OCI-LY1 (cell line): ENCODE measurements at regions not wholly inside any gene's neighbourhood (a gene's known extent, or its start where the extent isn't known, plus 50 kb on each side); places are given as distances from the start of the nearest gene placed in this dataset.

Experiments used
- EZH2 ChIP-seq: fragments of 200-600 bp; sonication (generic), shearing (Covaris generic); IDR thresholded peaks from 2 replicates; pipeline ENCODE4 v1.8.0; 2017; ENCODE audit warnings: borderline replicate concordance, mixed run types, mild to moderate bottlenecking, antibody characterized with exemption, low read length, moderate library complexity, mixed read lengths
- TF ChIP-seq, protein P1 (sequence below): fragments of 200-600 bp; sonication (generic), shearing (Covaris generic); IDR thresholded peaks from 2 replicates; pipeline ENCODE4 v1.5.1; 2017; ENCODE audit warnings: mild to moderate bottlenecking, antibody characterized with exemption, low read length, moderate library complexity, mixed read lengths

DNA sequence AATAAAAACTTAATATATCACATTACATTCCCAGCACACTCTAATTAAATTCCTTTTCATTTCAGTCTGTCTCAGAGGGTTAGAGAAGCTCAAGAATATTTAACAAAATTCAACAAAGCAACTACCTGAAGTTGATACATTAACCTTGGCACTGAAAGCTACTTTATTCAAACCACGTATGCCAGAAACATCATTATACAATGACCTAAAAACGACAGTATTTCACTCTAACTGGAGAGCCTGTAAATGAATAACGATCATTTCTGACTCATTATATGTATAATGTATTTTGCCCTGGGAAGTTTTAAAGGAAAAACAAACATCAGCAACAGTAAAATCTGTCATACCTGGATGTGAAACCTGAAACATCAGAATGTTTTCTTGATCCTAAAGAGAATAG is 270.1 kb downstream of the SLITRK5 start:
- TF ChIP-seq, protein P1, sequence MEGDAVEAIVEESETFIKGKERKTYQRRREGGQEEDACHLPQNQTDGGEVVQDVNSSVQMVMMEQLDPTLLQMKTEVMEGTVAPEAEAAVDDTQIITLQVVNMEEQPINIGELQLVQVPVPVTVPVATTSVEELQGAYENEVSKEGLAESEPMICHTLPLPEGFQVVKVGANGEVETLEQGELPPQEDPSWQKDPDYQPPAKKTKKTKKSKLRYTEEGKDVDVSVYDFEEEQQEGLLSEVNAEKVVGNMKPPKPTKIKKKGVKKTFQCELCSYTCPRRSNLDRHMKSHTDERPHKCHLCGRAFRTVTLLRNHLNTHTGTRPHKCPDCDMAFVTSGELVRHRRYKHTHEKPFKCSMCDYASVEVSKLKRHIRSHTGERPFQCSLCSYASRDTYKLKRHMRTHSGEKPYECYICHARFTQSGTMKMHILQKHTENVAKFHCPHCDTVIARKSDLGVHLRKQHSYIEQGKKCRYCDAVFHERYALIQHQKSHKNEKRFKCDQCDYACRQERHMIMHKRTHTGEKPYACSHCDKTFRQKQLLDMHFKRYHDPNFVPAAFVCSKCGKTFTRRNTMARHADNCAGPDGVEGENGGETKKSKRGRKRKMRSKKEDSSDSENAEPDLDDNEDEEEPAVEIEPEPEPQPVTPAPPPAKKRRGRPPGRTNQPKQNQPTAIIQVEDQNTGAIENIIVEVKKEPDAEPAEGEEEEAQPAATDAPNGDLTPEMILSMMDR = no peak
- no peak for TF ChIP-seq EZH2
